DND-41 (cell line): ENCODE measurements at regions not wholly inside any gene's neighbourhood (a gene's known extent, or its start where the extent isn't known, plus 50 kb on each side); places are given as distances from the start of the nearest gene placed in this dataset.

Experiments
- CTCF ChIP-seq: IDR thresholded peaks from 2 replicates; pipeline ENCODE4 v1.5.1; 2012; ENCODE audit warnings: borderline replicate concordance, low read length, moderate library complexity, mild to moderate bottlenecking; ENCODE audit not compliant: poor library complexity, severe bottlenecking; ENCODE audit errors: extremely low read depth
- EZH2 ChIP-seq: IDR thresholded peaks from 3 replicates; pipeline ENCODE4 v1.6.1; 2012; ENCODE audit warnings: borderline replicate concordance, low read depth, mild to moderate bottlenecking, moderate library complexity, low read length, inconsistent platforms; ENCODE audit not compliant: severe bottlenecking

GRCh38 chr22:48895336-48895735 is 932.3 kb downstream of the BRD1 start:
- TF ChIP-seq EZH2 (no peak), CTCF (no peak)
